SK-N-SH (cell line): ENCODE measurements at regions not wholly inside any gene's neighbourhood (a gene's known extent, or its start where the extent isn't known, plus 50 kb on each side); places are given as distances from the start of the nearest gene placed in this dataset.

Experiments
- CTCF ChIA-PET: fragments of 300-600, 350-600 bp; formaldehyde crosslinking; extraction: SDS; loops from one replicate; lab custom pipeline; 2021; lab: Yijun Ruan, JAX
- POLR2A ChIA-PET: fragments of 350-600 bp; sonication (Branson Sonifier 250); formaldehyde crosslinking; extraction: SDS; loops from one replicate; lab custom pipeline; 2020; ENCODE audit warnings: antibody characterized with exemption, inconsistent platforms; lab: Yijun Ruan, JAX
- DNase-seq: peaks from one replicate; pipeline ENCODE4 v3.0.0; 2012
- H2AFZ ChIP-seq: fragments of 200-600 bp; sonication (generic); 2 replicates; pipeline ENCODE4 v1.8.1; 2016; ENCODE audit warnings: antibody characterized with exemption, mild to moderate bottlenecking, low read depth
- H3F3A ChIP-seq: fragments of 200-600 bp; sonication (generic); replicated peaks from 2 replicates; pipeline ENCODE3; 2016; ENCODE audit warnings: antibody characterized with exemption, mild to moderate bottlenecking; ENCODE audit not compliant: insufficient read depth
- H3K27ac ChIP-seq, 2 experiments: fragments of 200-500 bp in 1 of 2; fragments of 200-600 bp in 1 of 2; sonication (Bioruptor generic) in 1 of 2; sonication (generic), shearing (Covaris generic) in 1 of 2; 2 replicates each; pipeline versions ENCODE4 v1.5.1 to v1.6.1; 2014 to 2016; ENCODE audit warnings: low read depth in 2 of 2, inconsistent platforms in 1 of 2, low read length in 1 of 2, mild to moderate bottlenecking in 1 of 2, mixed read lengths in 1 of 2
- H3K27me3 ChIP-seq: fragments of 200-600 bp; sonication (generic), shearing (Covaris generic); 2 replicates; pipeline ENCODE4 v1.6.1; 2016; ENCODE audit warnings: mixed run types; ENCODE audit not compliant: insufficient read depth
- H3K36me3 ChIP-seq, 2 experiments: fragments of 200-500 bp in 1 of 2; fragments of 200-600 bp in 1 of 2; sonication (Bioruptor generic) in 1 of 2; sonication (generic) in 1 of 2; replicated peaks in 1 of 2; 2 replicates each; pipeline versions ENCODE3 to v1.5.1; 2014 to 2016; ENCODE audit warnings: low read length in 1 of 2, mild to moderate bottlenecking in 1 of 2; ENCODE audit not compliant: insufficient read depth in 2 of 2, control insufficient read depth in 1 of 2
- H3K4me1 ChIP-seq, 2 experiments: fragments of 200-500 bp in 1 of 2; fragments of 200-600 bp in 1 of 2; sonication (Bioruptor generic) in 1 of 2; sonication (generic), shearing (Covaris generic) in 1 of 2; 2 replicates each; pipeline versions ENCODE4 v1.5.1 to v1.6.1; 2014 to 2016; ENCODE audit warnings: low read depth in 1 of 2, low read length in 1 of 2, mixed run types in 1 of 2; ENCODE audit not compliant: insufficient read depth in 2 of 2, control insufficient read depth in 1 of 2
- H3K4me2 ChIP-seq: fragments of 200-600 bp; sonication (generic), shearing (Covaris generic); 2 replicates; pipeline ENCODE4 v1.6.1; 2017; ENCODE audit warnings: mixed run types
- H3K4me3 ChIP-seq, 2 experiments: fragments of 200-500 bp in 1 of 2; fragments of 200-600 bp in 1 of 2; sonication (Bioruptor generic) in 1 of 2; sonication (generic), shearing (Covaris generic) in 1 of 2; 2 replicates each; pipeline versions ENCODE4 v1.5.1 to v1.8.1; 2014 to 2016; ENCODE audit warnings: low read depth in 2 of 2, inconsistent platforms in 1 of 2, low read length in 1 of 2, mild to moderate bottlenecking in 1 of 2, mixed read lengths in 1 of 2, moderate library complexity in 1 of 2
- H3K79me2 ChIP-seq: fragments of 200-600 bp; sonication (generic); 2 replicates; pipeline ENCODE4 v1.8.1; 2017; ENCODE audit warnings: mild to moderate bottlenecking; ENCODE audit not compliant: insufficient read depth
- H3K9ac ChIP-seq: fragments of 200-600 bp; sonication (generic); 2 replicates; pipeline ENCODE4 v1.6.1; 2017; ENCODE audit warnings: mixed run types
- H3K9me2 ChIP-seq: fragments of 200-600 bp; sonication (generic); 2 replicates; pipeline ENCODE4 v1.6.1; 2017; ENCODE audit warnings: mixed run types
- H3K9me3 ChIP-seq: fragments of 200-600 bp; sonication (generic); 2 replicates; pipeline ENCODE4 v1.6.1; 2017; ENCODE audit warnings: mixed run types, mild to moderate bottlenecking, moderate library complexity
- H4K20me1 ChIP-seq: fragments of 200-600 bp; sonication (generic); 2 replicates; pipeline ENCODE4 v1.6.1; 2017; ENCODE audit warnings: mild to moderate bottlenecking, mixed run types; ENCODE audit not compliant: insufficient read depth
- CHD2 ChIP-seq: fragments of 150-350 bp; IDR thresholded peaks from 2 replicates; pipeline ENCODE4 v1.6.1; 2018; ENCODE audit warnings: low read length; ENCODE audit not compliant: partially characterized antibody
- EP300 ChIP-seq, 2 experiments: IDR thresholded peaks; 2 replicates each; pipeline versions ENCODE4 v1.4.0 to v1.6.1; 2012; ENCODE audit warnings: borderline replicate concordance in 1 of 2, low read depth in 1 of 2, low read length in 1 of 2
- FOSL2 ChIP-seq: IDR thresholded peaks from 2 replicates; pipeline ENCODE4 v1.4.0; 2012; ENCODE audit warnings: low read depth, mild to moderate bottlenecking, moderate library complexity, borderline replicate concordance
- IRF3 ChIP-seq: fragments of 150-350 bp; IDR thresholded peaks from 2 replicates; pipeline ENCODE4 v1.6.1; 2016; ENCODE audit warnings: mild to moderate bottlenecking, low read depth, low read length
- MXI1 ChIP-seq: IDR thresholded peaks from 2 replicates; pipeline ENCODE4 v1.6.1; 2012; ENCODE audit warnings: mild to moderate bottlenecking, low read depth, low read length, improper control_type of control experiment
- NFIC ChIP-seq: IDR thresholded peaks from 2 replicates; pipeline ENCODE4 v1.4.0; 2012; ENCODE audit warnings: borderline replicate concordance
- POLR2AphosphoS5 ChIP-seq: IDR thresholded peaks from 2 replicates; pipeline ENCODE4 v1.6.1; 2012; ENCODE audit warnings: low read depth, low read length
- REST ChIP-seq: IDR thresholded peaks from 2 replicates; pipeline ENCODE4 v1.6.1; 2012; ENCODE audit warnings: mild to moderate bottlenecking, low read depth, low read length, moderate library complexity
- RXRA ChIP-seq: IDR thresholded peaks from 2 replicates; pipeline ENCODE4 v1.4.0; 2012; ENCODE audit warnings: low read depth, mild to moderate bottlenecking, borderline replicate concordance
- SMC3 ChIP-seq: IDR thresholded peaks from 2 replicates; pipeline ENCODE4 v1.6.1; 2012; ENCODE audit warnings: low read depth, low read length, improper control_type of control experiment
- TAF1 ChIP-seq: IDR thresholded peaks from 2 replicates; pipeline ENCODE4 v1.6.1; 2012; ENCODE audit warnings: low read depth, mild to moderate bottlenecking, low read length, moderate library complexity, borderline replicate concordance
- TEAD4 ChIP-seq: IDR thresholded peaks from 2 replicates; pipeline ENCODE4 v1.4.0; 2012; ENCODE audit warnings: mild to moderate bottlenecking, borderline replicate concordance; ENCODE audit not compliant: insufficient read depth
- USF2 ChIP-seq: fragments of 150-350 bp; IDR thresholded peaks from 2 replicates; pipeline ENCODE4 v1.6.1; 2017; ENCODE audit warnings: antibody characterized with exemption, low read length, low read depth, borderline replicate concordance
- WGBS: methylation state at CpG from one replicate; pipeline ENCODE4 v1.1.6; 2017; ENCODE audit warnings: low lambda C conversion rate; 5-methylcytosine and 5-hydroxymethylcytosine counted together

- no peak overlapping the region for H2AFZ ChIP-seq
- 57% methylated on average over 4 of the region's 4 CpGs for WGBS
- peaks cover 51% of the 10 kb centered on the region; the same call in 1 of the 2 replicates for H3K79me2 ChIP-seq
- H3K27ac ChIP-seq, result no peak overlapping the region
- no peaks in the 10 kb centered on the region for H3K27me3 ChIP-seq
- ChIA-PET POLR2A (no interaction called here), CTCF (interaction anchor here (2.7 kb wide), 1 partner anchor 284 kb away, joined by 6 read pairs; no protein-coding TSS in a partner anchor)
- H3F3A ChIP-seq, result no peaks in the 10 kb centered on the region
- H4K20me1 ChIP-seq, result peaks cover 18% of the 10 kb centered on the region
- H3K36me3 ChIP-seq, result peaks cover 0 to 24% of the 10 kb centered on the region in 2 experiments
- H3K4me1 ChIP-seq, result no peaks in the 10 kb centered on the region; a peak in 2 of 4 replicates
- no peak overlapping the region for H3K4me3 ChIP-seq
- no peak overlapping the region; the same call in 1 of the 2 replicates for H3K4me2 ChIP-seq
- H3K9me2 ChIP-seq, result no peaks in the 10 kb centered on the region
- no peak overlapping the region for H3K9ac ChIP-seq
- TF ChIP-seq RXRA (no peak), POLR2AphosphoS5 (no peak), CHD2 (no peak), IRF3 (no peak), USF2 (no peak), EP300 (IDR thresholded peaks at IDR 0.05; ENCODE audit: borderline replicate concordance in 1 of 2, low read depth in 1 of 2, low read length in 1 of 2) (no peak), MXI1 (no peak), SMC3 (no peak), FOSL2 (no peak), TEAD4 (no peak), TAF1 (no peak), NFIC (no peak), REST (no peak)
- no peak for DNase-seq
- no peaks in the 10 kb centered on the region for H3K9me3 ChIP-seq
These were observed 88.2 kb downstream of the PALM2AKAP2 start for GRCh38 chr9:109868207-109868606.
